ENCODE measurements at regions not wholly inside any gene's neighbourhood (a gene's known extent, or its start where the extent isn't known, plus 50 kb on each side); places are given as distances from the start of the nearest gene placed in this dataset.
"Not testable (repeated sequence)": the region's sequence is repeated elsewhere in the genome, so short reads cannot be mapped to it uniquely, and the experiment has no call there.

DNA sequence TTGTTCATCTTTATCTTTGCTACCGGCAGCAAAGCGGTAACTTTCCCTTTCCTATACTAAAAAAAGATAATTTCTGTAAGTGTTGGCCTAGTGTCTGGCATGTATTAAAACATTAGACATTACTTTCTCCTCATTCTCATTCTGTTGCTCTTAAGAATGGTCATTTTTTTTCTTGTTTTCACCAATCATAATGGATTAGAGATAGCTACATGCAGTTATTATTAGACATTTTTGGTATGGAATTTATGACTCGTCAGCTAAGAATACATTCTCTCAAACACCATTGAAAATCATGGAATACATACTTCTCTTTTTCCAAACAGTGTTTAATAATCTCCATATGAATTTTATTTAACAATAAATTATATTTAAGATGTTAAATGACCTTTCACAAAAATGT is 1154.6 kb downstream of the BRINP3 start:
- H3K4me1 Mint-ChIP-seq, result no peaks in the 10 kb centered on the region
- H3K27me3 Mint-ChIP-seq, result no peaks in the 10 kb centered on the region
- no peak for ATAC-seq
- H3K9me3 Mint-ChIP-seq (ENCODE audit: low read depth), result peaks cover 2% of the 10 kb centered on the region
- DNase-seq, result no peak
- H3K4me3 Mint-ChIP-seq, result no peak overlapping the region
- CTCF ChIA-PET, result no interaction called here
- no peaks in the 10 kb centered on the region for H3K36me3 Mint-ChIP-seq
- H3K27ac Mint-ChIP-seq, result no peak overlapping the region

DNA sequence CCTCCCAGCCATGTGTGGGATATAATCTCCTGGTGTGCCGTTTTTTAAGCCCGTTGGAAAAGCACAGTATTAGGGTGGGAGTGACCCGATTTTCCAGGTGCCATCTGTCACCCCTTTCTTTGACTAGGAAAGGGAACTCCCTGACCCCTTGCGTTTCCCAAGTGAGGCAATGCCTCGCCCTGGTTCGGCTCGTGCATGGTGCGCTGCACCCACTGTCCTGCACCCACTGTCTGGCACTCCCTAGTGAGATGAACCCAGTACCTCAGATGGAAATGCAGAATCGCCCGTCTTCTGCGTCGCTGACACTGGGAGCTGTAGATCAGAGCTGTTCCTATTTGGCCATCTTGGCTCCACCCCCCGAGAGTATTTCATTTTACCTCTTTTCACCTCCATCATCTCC is 1146.6 kb downstream of the BRINP3 start:
- H3K4me3 Mint-ChIP-seq; H3K27me3 Mint-ChIP-seq; ATAC-seq; CTCF ChIA-PET; H3K9me3 Mint-ChIP-seq (ENCODE audit: low read depth); H3K27ac Mint-ChIP-seq; DNase-seq; H3K36me3 Mint-ChIP-seq; H3K4me1 Mint-ChIP-seq: not testable (repeated sequence)

DNA sequence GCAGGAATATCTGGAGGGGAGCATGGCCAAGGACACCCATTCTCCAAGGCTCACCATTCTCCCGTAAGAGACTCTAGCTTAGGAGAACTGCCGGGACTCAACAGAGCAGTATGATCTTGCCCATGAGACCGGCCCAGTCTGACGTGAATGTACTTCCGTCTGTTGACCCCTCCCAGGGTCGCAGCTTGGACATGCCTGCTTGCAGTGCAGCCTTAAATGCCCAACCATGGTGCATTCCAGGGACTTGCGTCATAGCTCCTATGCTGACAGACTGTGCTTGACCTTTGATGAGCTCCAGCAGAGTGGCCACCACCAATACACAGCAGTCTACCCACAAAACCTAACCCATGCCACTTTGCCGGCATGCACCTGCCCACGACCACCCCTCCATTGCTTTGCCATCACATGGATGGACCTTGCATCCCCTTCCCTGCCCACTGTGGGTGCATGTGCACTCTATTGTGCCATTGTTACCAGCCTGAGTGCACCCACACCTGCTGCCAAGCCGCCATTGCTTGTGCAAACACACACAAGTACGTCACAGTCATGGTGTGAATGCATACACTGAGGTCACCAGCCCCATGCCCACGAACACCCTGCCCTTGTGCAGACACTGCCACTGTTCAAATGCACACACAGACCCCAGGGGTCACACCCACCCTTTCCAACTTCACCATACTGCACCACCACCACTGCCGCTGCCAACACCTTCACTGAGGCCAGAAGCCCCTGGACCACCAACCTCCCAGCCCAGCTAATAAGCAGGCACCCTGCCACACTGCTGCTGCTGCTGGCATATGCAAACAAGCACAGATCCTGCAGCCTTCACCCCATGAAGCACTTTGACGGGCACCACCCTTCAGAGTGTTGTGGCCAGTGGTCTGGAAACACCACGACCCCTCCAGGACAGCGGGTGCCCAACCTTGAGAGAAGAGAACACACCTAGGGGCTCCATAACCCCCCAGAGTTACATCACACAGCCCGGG is 1141.3 kb downstream of the BRINP3 start:
- CTCF ChIA-PET, result no interaction called here
- DNase-seq (no peak), ATAC-seq (no peak)
- Mint-ChIP-seq H3K27ac (no peak overlapping the region), H3K4me3 (no peak overlapping the region), H3K4me1 (no peaks in the 10 kb centered on the region), H3K9me3 (ENCODE audit: low read depth) (peaks cover 10% of the 10 kb centered on the region), H3K27me3 (no peaks in the 10 kb centered on the region), H3K36me3 (no peaks in the 10 kb centered on the region)

DNA sequence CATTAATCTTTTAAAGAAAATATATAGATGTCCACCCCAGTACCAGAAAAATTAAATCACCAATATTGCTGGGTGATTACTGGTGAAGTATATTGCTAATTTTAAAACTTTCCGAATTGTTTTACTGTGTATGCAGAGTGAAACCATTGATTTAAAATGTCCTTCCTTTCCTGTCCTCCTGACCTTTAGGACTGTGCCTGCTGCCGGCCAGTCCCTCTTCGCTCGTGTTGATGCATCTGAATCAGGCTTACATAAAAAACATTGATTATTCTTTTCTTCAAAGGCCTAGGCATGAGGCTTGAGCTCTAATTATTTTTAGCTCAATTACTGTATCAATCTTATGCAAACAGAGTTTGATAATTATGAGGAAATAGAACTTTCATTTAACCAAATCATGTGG is 1128.1 kb downstream of the BRINP3 start:
- Mint-ChIP-seq H3K27me3 (no peaks in the 10 kb centered on the region), H3K4me3 (no peak overlapping the region), H3K27ac (no peak overlapping the region), H3K36me3 (no peaks in the 10 kb centered on the region), H3K4me1 (no peaks in the 10 kb centered on the region), H3K9me3 (ENCODE audit: low read depth) (no peaks in the 10 kb centered on the region)
- ATAC-seq (no peak), DNase-seq (no peak)
- CTCF ChIA-PET, result no interaction called here

DNA sequence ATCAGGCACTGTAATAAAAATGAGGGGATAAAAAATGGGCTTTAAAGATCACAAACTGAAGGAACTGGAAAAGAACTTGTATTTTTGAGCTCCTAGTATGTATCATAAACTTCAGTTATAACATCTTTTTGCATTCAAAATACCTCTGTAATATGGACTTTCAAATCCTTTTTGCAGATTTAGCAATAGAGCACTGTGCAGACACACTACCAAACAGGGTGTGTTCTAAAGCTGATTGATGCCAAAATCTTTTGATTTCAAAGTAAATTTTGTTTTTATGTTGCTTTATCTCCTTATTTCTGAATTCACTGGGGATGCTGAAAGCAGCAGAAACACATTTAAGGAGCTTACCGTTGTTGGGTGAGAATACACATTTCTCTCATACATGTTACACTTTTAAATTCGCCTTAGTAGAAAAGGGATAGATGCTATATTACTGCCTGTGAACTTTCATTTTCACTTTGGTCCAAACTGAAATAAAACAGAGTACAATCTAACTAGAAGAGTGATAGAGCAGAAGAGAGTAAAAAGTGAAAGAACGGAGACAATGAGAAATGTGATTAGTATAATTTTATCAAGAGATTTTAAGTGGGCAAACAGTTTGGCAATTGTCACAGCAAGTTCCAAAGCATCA is 1126.6 kb downstream of the BRINP3 start:
- no peak overlapping the region for H3K27ac Mint-ChIP-seq
- ATAC-seq (no peak), DNase-seq (no peak)
- no peaks in the 10 kb centered on the region for H3K27me3 Mint-ChIP-seq
- no peak overlapping the region for H3K4me3 Mint-ChIP-seq
- H3K36me3 Mint-ChIP-seq, result no peaks in the 10 kb centered on the region
- H3K9me3 Mint-ChIP-seq (ENCODE audit: low read depth), result no peaks in the 10 kb centered on the region
- no peaks in the 10 kb centered on the region for H3K4me1 Mint-ChIP-seq
- CTCF ChIA-PET, result no interaction called here

DNA sequence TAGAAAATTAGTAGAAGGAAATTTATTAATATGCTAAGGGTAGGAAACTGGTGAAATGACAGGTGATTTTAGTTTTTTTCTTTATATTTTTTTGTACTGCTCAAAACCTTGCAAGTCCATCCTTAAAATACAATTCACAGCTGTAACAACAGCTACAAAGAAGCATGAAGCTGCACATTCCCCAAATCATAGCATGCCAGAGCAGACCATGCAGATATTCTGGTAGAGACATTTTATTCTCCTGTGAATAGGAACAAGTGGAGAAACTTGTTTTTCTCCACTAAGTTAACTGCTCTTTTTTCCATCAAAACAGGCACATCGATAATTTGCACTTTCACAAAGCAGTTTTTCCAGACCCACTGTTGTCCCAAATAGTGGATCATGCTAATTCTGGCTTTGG is 1125.7 kb downstream of the BRINP3 start:
- Mint-ChIP-seq H3K9me3 (ENCODE audit: low read depth) (peaks cover 2% of the 10 kb centered on the region), H3K4me3 (no peak overlapping the region), H3K27me3 (no peaks in the 10 kb centered on the region), H3K4me1 (no peaks in the 10 kb centered on the region), H3K27ac (no peak overlapping the region), H3K36me3 (no peaks in the 10 kb centered on the region)
- CTCF ChIA-PET, result no interaction called here
- no peak for ATAC-seq
- DNase-seq, result no peak

DNA sequence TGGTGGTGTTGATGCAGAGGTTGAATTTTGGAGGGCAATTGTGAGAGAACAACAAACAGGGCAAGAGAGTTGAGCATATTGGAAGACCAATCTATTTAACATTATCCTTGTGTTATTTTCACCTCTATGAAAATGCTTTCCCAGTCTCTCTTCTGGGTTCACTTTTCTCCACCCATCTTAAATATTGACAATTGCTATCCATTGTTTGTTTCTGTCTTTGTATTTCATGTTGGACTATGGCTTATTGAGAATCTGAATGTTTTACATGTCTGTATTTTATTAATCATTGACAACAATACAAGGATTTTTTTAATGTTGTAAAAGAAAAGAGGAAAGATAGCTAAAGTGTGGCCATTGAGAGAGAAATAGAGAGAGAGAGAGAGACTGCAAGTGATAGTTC is 1121.5 kb downstream of the BRINP3 start:
- no peak overlapping the region for H3K4me3 Mint-ChIP-seq
- ATAC-seq (no peak), DNase-seq (no peak)
- no peak overlapping the region for H3K27ac Mint-ChIP-seq
- peaks cover 4% of the 10 kb centered on the region for H3K9me3 Mint-ChIP-seq (ENCODE audit: low read depth)
- no peaks in the 10 kb centered on the region for H3K4me1 Mint-ChIP-seq
- H3K36me3 Mint-ChIP-seq, result no peaks in the 10 kb centered on the region
- CTCF ChIA-PET, result no interaction called here
- no peaks in the 10 kb centered on the region for H3K27me3 Mint-ChIP-seq

DNA sequence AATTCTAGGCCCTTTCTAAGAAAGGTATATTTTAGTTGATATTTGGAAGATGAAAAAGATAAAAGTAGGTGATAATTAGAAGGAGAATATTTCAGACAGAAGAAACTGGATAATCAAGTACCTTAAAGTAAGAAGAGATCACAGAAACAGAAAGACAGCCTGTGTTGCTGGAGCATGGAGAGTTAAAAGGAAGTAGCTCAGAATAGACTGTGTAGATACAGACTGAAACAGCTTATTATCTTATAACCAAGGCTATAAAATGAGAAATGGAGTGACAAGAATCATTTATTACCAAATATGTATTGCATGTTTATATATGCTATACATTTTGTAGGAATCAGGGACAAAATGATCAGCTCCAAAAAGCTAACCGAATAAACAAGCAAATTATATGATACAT is 1120.3 kb downstream of the BRINP3 start:
- H3K27ac Mint-ChIP-seq, result no peak overlapping the region
- ATAC-seq (no peak), DNase-seq (no peak)
- CTCF ChIA-PET, result no interaction called here
- H3K9me3 Mint-ChIP-seq (ENCODE audit: low read depth), result peaks cover 4% of the 10 kb centered on the region
- no peaks in the 10 kb centered on the region for H3K36me3 Mint-ChIP-seq
- no peaks in the 10 kb centered on the region for H3K27me3 Mint-ChIP-seq
- no peaks in the 10 kb centered on the region for H3K4me1 Mint-ChIP-seq
- H3K4me3 Mint-ChIP-seq, result no peak overlapping the region

DNA sequence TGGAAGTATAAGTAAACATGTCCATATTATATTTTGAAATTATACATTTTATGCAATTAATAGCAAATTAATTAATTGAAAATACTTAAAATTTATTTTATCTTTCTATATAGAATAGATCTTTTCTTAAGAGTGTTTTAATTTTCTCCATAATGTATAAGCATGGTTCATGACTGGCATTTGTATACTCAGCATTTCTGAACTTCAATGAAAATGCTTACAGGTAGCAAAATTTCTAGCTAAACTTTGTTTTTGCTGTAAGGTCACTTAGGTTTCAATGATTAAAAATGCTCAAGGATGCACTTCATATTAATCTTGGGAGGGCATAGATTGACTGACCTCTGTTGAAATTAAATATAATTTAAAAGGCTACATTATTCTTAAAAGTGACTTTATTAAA is 1108.1 kb downstream of the BRINP3 start:
- ATAC-seq (no peak), DNase-seq (no peak)
- Mint-ChIP-seq H3K36me3 (no peaks in the 10 kb centered on the region), H3K27ac (no peak overlapping the region), H3K4me3 (no peak overlapping the region), H3K27me3 (no peaks in the 10 kb centered on the region), H3K9me3 (ENCODE audit: low read depth) (no peaks in the 10 kb centered on the region), H3K4me1 (no peaks in the 10 kb centered on the region)
- CTCF ChIA-PET, result no interaction called here

DNA sequence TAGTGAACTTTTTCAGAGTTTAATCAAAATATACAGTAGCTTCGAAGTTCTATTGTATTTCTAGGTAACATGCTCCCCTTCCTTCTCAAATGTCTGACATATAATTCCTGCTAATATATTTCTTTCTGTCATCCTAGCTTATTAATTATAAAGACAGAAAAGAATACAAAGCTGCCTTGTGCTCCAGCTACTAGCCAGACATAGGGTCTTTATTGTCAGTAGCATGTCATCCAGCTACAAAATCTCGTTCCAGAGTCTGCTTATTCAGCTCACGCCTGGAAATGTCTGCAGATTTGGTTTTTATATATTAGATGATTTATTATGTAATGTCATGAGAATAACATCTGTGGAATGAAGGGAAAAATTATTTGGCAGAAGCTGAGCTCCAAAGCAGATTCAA is 1102.8 kb downstream of the BRINP3 start:
- no peaks in the 10 kb centered on the region for H3K4me1 Mint-ChIP-seq
- H3K36me3 Mint-ChIP-seq, result no peaks in the 10 kb centered on the region
- H3K27ac Mint-ChIP-seq, result no peak overlapping the region

DNA sequence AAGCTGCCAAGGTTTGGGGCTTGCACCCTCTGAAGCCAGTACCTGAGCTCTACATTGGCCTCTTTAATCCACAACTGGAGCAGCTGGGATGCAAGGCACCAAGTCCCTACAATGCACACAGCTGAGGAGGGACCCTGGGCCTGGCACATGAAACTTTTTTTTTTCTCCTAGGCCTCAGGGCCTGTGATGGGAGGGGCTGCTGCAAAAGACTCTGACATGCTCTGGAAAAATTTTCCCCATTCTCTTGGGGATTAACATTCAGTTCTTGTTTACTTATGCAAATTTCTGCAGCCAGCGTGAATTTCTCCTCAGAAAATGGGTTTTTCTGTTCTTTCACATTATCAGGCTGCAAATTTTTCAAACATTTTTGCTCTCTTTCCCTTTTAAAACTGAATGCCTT is 1072.2 kb downstream of the BRINP3 start:
- Mint-ChIP-seq H3K9me3 (ENCODE audit: low read depth) (peaks cover 6% of the 10 kb centered on the region), H3K4me1 (no peaks in the 10 kb centered on the region), H3K27ac (no peak overlapping the region), H3K4me3 (no peak overlapping the region), H3K27me3 (no peaks in the 10 kb centered on the region), H3K36me3 (no peaks in the 10 kb centered on the region)
- CTCF ChIA-PET, result no interaction called here
- DNase-seq (no peak), ATAC-seq (no peak)

More for the DNA sequence above, 1102.8 kb downstream of the BRINP3 start:
- DNase-seq (no peak), ATAC-seq (no peak)
- Mint-ChIP-seq H3K9me3 (ENCODE audit: low read depth) (peaks cover 2% of the 10 kb centered on the region), H3K27me3 (no peaks in the 10 kb centered on the region), H3K4me3 (no peak overlapping the region)
- CTCF ChIA-PET, result no interaction called here

DNA sequence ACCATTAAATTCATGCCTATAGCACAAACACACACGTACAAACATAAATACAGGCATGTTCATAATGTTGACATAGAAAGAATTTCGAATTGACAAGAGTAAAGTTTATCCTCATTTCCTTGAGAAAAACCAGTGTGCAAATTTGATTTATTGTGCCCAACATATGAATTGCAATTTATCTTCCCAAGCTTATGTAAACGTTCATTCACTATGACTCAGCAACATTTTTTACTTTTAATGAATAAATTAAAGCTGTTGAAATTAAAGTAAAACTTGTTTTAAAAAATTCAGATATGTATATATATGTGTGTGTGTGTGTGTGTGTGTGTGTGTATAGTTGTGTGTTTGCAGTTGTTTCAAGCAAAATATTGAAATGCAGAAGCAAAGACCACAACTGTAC is 1067.9 kb downstream of the BRINP3 start:
- H3K4me1 Mint-ChIP-seq, result no peaks in the 10 kb centered on the region
- no peak for ATAC-seq
- CTCF ChIA-PET, result no interaction called here
- no peak overlapping the region for H3K4me3 Mint-ChIP-seq
- DNase-seq, result no peak
- no peak overlapping the region for H3K27ac Mint-ChIP-seq
- H3K27me3 Mint-ChIP-seq, result no peaks in the 10 kb centered on the region
- H3K9me3 Mint-ChIP-seq (ENCODE audit: low read depth), result peaks cover 4% of the 10 kb centered on the region
- no peaks in the 10 kb centered on the region for H3K36me3 Mint-ChIP-seq

DNA sequence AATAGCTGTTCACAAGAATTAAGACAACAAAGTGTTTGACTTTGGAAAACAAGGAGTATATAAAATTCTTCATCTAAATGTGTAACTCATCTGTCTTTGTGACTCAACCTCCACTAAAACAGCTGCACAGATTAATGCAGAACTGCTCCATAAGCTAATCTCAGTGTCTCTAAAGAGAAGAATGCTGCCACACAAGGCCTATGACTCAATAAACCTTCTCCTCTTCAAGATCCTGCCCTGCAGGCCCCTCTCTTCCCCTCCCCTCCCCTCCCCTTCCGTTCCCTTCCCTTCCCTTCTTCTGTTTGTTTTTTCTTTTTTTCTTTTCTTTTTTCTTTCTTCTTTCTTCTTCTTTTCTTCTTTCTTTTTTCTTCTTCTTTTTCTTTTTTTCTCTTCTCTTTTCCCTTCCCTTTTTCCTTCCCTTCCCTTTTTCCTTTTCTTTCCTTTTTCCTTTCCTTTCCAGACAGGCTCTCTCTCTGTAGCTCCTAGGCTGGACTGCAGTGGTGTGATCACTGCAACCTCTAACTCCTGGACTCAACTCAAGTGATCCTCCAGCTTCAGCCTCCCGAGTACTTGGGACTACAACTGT is 1052.8 kb downstream of the BRINP3 start:
- CTCF ChIA-PET, result no interaction called here
- Mint-ChIP-seq H3K9me3 (ENCODE audit: low read depth) (no peaks in the 10 kb centered on the region), H3K4me3 (no peak overlapping the region), H3K27ac (no peak overlapping the region), H3K36me3 (no peaks in the 10 kb centered on the region), H3K27me3 (no peaks in the 10 kb centered on the region), H3K4me1 (no peaks in the 10 kb centered on the region)
- ATAC-seq, result no peak
- no peak for DNase-seq

DNA sequence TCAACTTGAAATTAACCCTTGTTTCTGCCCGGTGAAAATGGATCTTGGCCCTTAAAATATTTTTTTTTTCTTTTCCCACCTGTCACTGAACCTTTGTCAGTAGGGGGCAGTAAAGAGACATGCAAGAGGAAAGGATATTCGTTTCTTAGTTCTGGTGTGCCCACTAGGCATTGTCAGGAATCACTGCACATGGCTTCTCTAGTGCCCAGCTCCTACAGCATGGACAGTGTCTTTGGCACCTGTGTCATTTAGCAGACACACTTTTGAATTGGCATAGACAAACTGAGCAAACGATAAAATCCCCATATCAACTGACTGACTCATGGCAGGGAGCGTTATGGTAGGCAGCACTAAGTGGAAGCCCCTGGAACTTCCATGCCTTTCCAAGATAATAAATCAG is 1048.1 kb downstream of the BRINP3 start:
- CTCF ChIA-PET, result no interaction called here

More for the DNA sequence above, 1048.1 kb downstream of the BRINP3 start:
- peaks cover 3% of the 10 kb centered on the region for H3K9me3 Mint-ChIP-seq (ENCODE audit: low read depth)
- no peaks in the 10 kb centered on the region for H3K27me3 Mint-ChIP-seq
- H3K27ac Mint-ChIP-seq, result no peak overlapping the region
- H3K4me3 Mint-ChIP-seq, result no peak overlapping the region
- H3K36me3 Mint-ChIP-seq, result no peaks in the 10 kb centered on the region
- ATAC-seq, result no peak
- H3K4me1 Mint-ChIP-seq, result no peaks in the 10 kb centered on the region
- DNase-seq, result no peak

Measured in activated CD8-positive, alpha-beta memory T cell treated with anti-CD3 and anti-CD28 coated beads, Interleukin-2, amount 10 ng/mL, durations not matched to agents 7 days and 5 days (primary cell).